Stimulated activated naive CD4-positive, alpha-beta T cell (primary cell): ENCODE measurements at regions not wholly inside any gene's neighbourhood (a gene's known extent, or its start where the extent isn't known, plus 50 kb on each side); places are given as distances from the start of the nearest gene placed in this dataset.
A peak's percentile ranks its signal among the peaks of the same experiment; 100 is the strongest.

Experiments used
- DNase-seq, 6 experiments: peaks; one replicate each; lab custom pipeline; 2025; lab: John Stamatoyannopoulos, UW

- DNase-seq, result no peak
Measured at GRCh38 chr7:116083796-116084195, 53.2 kb upstream of the TFEC start.

GRCh38 chr7:116086547-116087045, 56.0 kb upstream of the TFEC start:
- no peak for DNase-seq

GRCh38 chr7:116087291-116087690, 56.7 kb upstream of the TFEC start:
- no peak for DNase-seq

- DNase-seq, result no peak
Measured at GRCh38 chr7:116087984-116088383, 57.4 kb upstream of the TFEC start.

GRCh38 chr7:116089293-116089692, 58.7 kb upstream of the TFEC start:
- no peak for DNase-seq

GRCh38 chr7:116093516-116094301, 63.1 kb upstream of the TFEC start:
- no peak for DNase-seq

- DNase-seq, result no peak
Measured at GRCh38 chr7:116095396-116095795, 64.8 kb upstream of the TFEC start.

- no peak for DNase-seq
Measured at GRCh38 chr7:116097365-116098009, 66.9 kb upstream of the TFEC start.

- no peak for DNase-seq
Measured at GRCh38 chr7:116098175-116098574, 67.6 kb upstream of the TFEC start.

GRCh38 chr7:116100626-116101025, 70.1 kb upstream of the TFEC start:
- DNase-seq, result no peak

- no peak for DNase-seq
Measured at GRCh38 chr7:116101704-116102103, 71.1 kb upstream of the TFEC start.

GRCh38 chr7:116111475-116111874, 80.9 kb upstream of the TFEC start:
- DNase-seq, result no peak

- DNase-seq, result no peak
Measured at GRCh38 chr7:116113310-116113709, 82.7 kb upstream of the TFEC start.

GRCh38 chr7:116120839-116121238, 89.5 kb upstream of the TES start:
- no peak for DNase-seq

- DNase-seq, result no peak
Measured at GRCh38 chr7:116122972-116123595, 87.3 kb upstream of the TES start.

- no peak for DNase-seq
Measured at GRCh38 chr7:116128139-116128538, 82.2 kb upstream of the TES start.

GRCh38 chr7:116135306-116135705, 75.0 kb upstream of the TES start:
- DNase-seq, result no peak

- peak in 2 of 6 experiments; percentile 35 to 37 for DNase-seq
Measured at GRCh38 chr7:116138202-116138801, 72.0 kb upstream of the TES start.

- DNase-seq, result no peak
Measured at GRCh38 chr7:116139007-116139406, 71.3 kb upstream of the TES start.

- DNase-seq, result no peak
Measured at GRCh38 chr7:116139807-116140206, 70.5 kb upstream of the TES start.

- no peak for DNase-seq
Measured at GRCh38 chr7:116142374-116142773, 68.0 kb upstream of the TES start.

- peak in 1 of 6 experiments; percentile 2 for DNase-seq
Measured at GRCh38 chr7:116142850-116143249, 67.5 kb upstream of the TES start.
